ENCODE measurements at regions not wholly inside any gene's neighbourhood (a gene's known extent, or its start where the extent isn't known, plus 50 kb on each side); places are given as distances from the start of the nearest gene placed in this dataset.

GRCh38 chr1:232227306-232227705 lies 402.6 kb downstream of the SIPA1L2 start:
- Histone ChIP-seq H3K36me3 (ENCODE audit: insufficient read depth) (no peaks in the 10 kb centered on the region), H3K4me2 (no peak overlapping the region), H3K4me3 (IDR thresholded peaks at IDR 0.05; ENCODE audit: insufficient read depth, low read depth, low read length) (no peak overlapping the region), H3K4me1 (ENCODE audit: low read depth, poor library complexity, severe bottlenecking) (peaks cover 29% of the 10 kb centered on the region), H3K27me3 (ENCODE audit: insufficient read depth, low read depth) (no peaks in the 10 kb centered on the region), H3K27ac (no peak overlapping the region), H3K79me2 (ENCODE audit: insufficient read depth, low read depth) (no peaks in the 10 kb centered on the region), H3K9ac (no peak overlapping the region), H2AFZ (ENCODE audit: low read depth) (no peak overlapping the region), H4K20me1 (ENCODE audit: insufficient read depth) (no peaks in the 10 kb centered on the region)
- TF ChIP-seq, protein P1, sequence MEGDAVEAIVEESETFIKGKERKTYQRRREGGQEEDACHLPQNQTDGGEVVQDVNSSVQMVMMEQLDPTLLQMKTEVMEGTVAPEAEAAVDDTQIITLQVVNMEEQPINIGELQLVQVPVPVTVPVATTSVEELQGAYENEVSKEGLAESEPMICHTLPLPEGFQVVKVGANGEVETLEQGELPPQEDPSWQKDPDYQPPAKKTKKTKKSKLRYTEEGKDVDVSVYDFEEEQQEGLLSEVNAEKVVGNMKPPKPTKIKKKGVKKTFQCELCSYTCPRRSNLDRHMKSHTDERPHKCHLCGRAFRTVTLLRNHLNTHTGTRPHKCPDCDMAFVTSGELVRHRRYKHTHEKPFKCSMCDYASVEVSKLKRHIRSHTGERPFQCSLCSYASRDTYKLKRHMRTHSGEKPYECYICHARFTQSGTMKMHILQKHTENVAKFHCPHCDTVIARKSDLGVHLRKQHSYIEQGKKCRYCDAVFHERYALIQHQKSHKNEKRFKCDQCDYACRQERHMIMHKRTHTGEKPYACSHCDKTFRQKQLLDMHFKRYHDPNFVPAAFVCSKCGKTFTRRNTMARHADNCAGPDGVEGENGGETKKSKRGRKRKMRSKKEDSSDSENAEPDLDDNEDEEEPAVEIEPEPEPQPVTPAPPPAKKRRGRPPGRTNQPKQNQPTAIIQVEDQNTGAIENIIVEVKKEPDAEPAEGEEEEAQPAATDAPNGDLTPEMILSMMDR (conservative IDR thresholded peaks at IDR 0.05; ENCODE audit: low read depth, low read length): no peak

GRCh38 chr1:232226197-232226712 lies 403.7 kb downstream of the SIPA1L2 start:
- H2AFZ ChIP-seq (ENCODE audit: low read depth): peak overlapping the region; percentile 24; the same call in 1 of the 2 replicates
- TF ChIP-seq, protein P1 (conservative IDR thresholded peaks at IDR 0.05; ENCODE audit: low read depth, low read length): no peak
- H4K20me1 ChIP-seq (ENCODE audit: insufficient read depth): no peaks in the 10 kb centered on the region
- no peaks in the 10 kb centered on the region for H3K79me2 ChIP-seq (ENCODE audit: insufficient read depth, low read depth)
- no peaks in the 10 kb centered on the region for H3K27me3 ChIP-seq (ENCODE audit: insufficient read depth, low read depth)
- no peak overlapping the region for H3K4me3 ChIP-seq (IDR thresholded peaks at IDR 0.05; ENCODE audit: insufficient read depth, low read depth, low read length)
- H3K9ac ChIP-seq: peak overlapping the region; percentile 19; the same call in 1 of the 2 replicates
- no peaks in the 10 kb centered on the region for H3K36me3 ChIP-seq (ENCODE audit: insufficient read depth)
- H3K4me1 ChIP-seq (ENCODE audit: low read depth, poor library complexity, severe bottlenecking): peaks cover 29% of the 10 kb centered on the region
- H3K4me2 ChIP-seq: no peak overlapping the region; the same call in 1 of the 2 replicates
- peak overlapping the region; percentile 29; the same call in 1 of the 2 replicates for H3K27ac ChIP-seq

DNA sequence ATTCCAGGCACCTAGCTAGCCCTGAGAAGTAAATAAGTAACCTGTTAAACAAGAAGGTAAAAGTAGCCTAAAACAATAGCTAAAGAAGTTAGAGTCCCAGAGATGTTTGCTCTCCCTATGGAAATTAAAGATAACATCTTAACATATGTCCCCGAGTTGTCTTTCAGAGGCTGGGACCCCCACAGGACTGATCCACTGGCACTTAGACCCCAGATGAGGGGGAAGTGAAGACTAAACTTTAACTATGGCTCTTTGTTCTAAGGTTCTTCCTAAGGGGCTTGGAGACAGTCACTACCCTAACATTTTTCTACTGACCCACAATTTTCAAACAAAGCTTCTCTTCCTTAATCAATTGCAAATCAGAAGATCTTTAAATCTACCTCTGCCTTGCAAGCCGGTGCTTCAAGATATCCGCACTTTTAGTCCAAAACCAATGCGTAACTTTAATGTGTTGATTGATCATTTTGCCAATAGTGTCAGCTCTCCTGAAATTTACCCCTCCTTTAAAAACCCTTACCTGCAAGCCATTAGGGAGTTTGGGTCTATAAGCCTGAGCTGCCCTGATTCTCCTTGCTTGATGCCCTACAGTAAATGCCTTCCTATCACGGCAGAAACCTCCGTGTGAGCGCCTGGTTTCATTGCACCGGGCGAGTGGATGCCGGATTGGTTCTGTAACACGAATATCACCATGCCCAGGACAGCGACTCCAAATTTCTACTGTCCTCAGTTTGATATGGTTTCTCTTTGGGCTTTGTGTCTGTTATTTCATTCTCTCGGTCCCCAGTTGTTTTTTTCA lies 404.4 kb downstream of the SIPA1L2 start:
- no peaks in the 10 kb centered on the region for H4K20me1 ChIP-seq (ENCODE audit: insufficient read depth)
- H3K4me1 ChIP-seq (ENCODE audit: low read depth, poor library complexity, severe bottlenecking): peaks cover 29% of the 10 kb centered on the region
- H3K4me3 ChIP-seq (IDR thresholded peaks at IDR 0.05; ENCODE audit: insufficient read depth, low read depth, low read length): no peak overlapping the region
- H2AFZ ChIP-seq (ENCODE audit: low read depth): no peak overlapping the region
- H3K79me2 ChIP-seq (ENCODE audit: insufficient read depth, low read depth): no peaks in the 10 kb centered on the region
- TF ChIP-seq, protein P1 (conservative IDR thresholded peaks at IDR 0.05; ENCODE audit: low read depth, low read length): no peak
- H3K9ac ChIP-seq: no peak overlapping the region
- peak overlapping the region; percentile 29; the same call in 1 of the 2 replicates for H3K27ac ChIP-seq
- H3K4me2 ChIP-seq: no peak overlapping the region; the same call in 1 of the 2 replicates
- H3K27me3 ChIP-seq (ENCODE audit: insufficient read depth, low read depth): no peaks in the 10 kb centered on the region
- no peaks in the 10 kb centered on the region for H3K36me3 ChIP-seq (ENCODE audit: insufficient read depth)

DNA sequence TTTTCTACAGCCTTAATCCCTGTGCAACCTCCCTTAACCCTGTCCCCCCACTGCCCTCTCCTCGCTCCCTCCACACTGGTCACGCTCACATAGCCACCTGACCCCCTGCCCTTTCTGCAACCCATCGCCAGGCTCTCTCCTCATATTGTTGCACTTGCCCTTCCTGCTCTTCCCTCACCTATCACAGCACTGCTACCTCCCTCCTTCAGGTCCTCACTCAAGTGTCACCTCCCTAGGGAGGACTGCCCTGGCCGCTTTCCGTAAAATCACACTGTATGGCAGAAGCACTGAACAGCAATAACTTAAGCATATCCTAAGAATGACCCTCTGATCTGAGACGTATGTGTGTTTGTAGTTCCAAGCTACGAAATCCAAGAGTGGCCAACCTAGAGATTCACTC lies 406.0 kb downstream of the SIPA1L2 start:
- no peaks in the 10 kb centered on the region for H4K20me1 ChIP-seq (ENCODE audit: insufficient read depth)
- H3K27me3 ChIP-seq (ENCODE audit: insufficient read depth, low read depth): no peaks in the 10 kb centered on the region
- no peak overlapping the region for H3K9ac ChIP-seq
- H3K4me2 ChIP-seq: no peak overlapping the region
- H3K36me3 ChIP-seq (ENCODE audit: insufficient read depth): no peaks in the 10 kb centered on the region
- H3K4me3 ChIP-seq (IDR thresholded peaks at IDR 0.05; ENCODE audit: insufficient read depth, low read depth, low read length): no peak overlapping the region
- peaks cover 29% of the 10 kb centered on the region for H3K4me1 ChIP-seq (ENCODE audit: low read depth, poor library complexity, severe bottlenecking)
- H3K79me2 ChIP-seq (ENCODE audit: insufficient read depth, low read depth): no peaks in the 10 kb centered on the region
- H2AFZ ChIP-seq (ENCODE audit: low read depth): no peak overlapping the region
- TF ChIP-seq, protein P1 (conservative IDR thresholded peaks at IDR 0.05; ENCODE audit: low read depth, low read length): no peak
- H3K27ac ChIP-seq: no peak overlapping the region
